Heart left ventricle (tissue), 16 donors: ENCODE measurements at regions not wholly inside any gene's neighbourhood (a gene's known extent, or its start where the extent isn't known, plus 50 kb on each side); places are given as distances from the start of the nearest gene placed in this dataset.

ENCODE experiments used
- ATAC-seq, 4 donors: fragments of 200-7000 bp; cut with Tn5 transposase; one replicate each; pipeline ENCODE4 v1.9.1; 2020 to 2022; ENCODE audit warnings: moderate library complexity in 4 of 4, mild to moderate bottlenecking in 3 of 4, moderate number of reproducible peaks in 1 of 4
- DNase-seq, 5 donors: peaks; one replicate each; pipeline ENCODE4 v3.0.0-alpha.2; 2020
- H3K27ac ChIP-seq, 12 donors: fragments of 200-600 bp; sonication (generic) in 4 of 12; one replicate each; pipeline versions ENCODE4 v1.5.0 to v1.8.0; 2016 to 2022; ENCODE audit warnings: mild to moderate bottlenecking in 2 of 12
- H3K27me3 ChIP-seq, 9 donors: fragments of 200-600 bp; sonication (generic) in 2 of 9; one replicate each; pipeline versions ENCODE4 v1.5.1 to v1.8.0; 2016 to 2022; ENCODE audit warnings: mild to moderate bottlenecking in 3 of 9
- H3K36me3 ChIP-seq, 9 donors: fragments of 200-600 bp; sonication (generic) in 2 of 9; one replicate each; pipeline versions ENCODE4 v1.5.0 to v1.8.0; 2018 to 2022; ENCODE audit warnings: mild to moderate bottlenecking in 2 of 9
- H3K4me1 ChIP-seq, 12 donors: fragments of 200-600 bp; sonication (generic) in 4 of 12; one replicate each; pipeline versions ENCODE4 v1.5.0 to v1.8.0; 2016 to 2022; ENCODE audit warnings: mild to moderate bottlenecking in 3 of 12
- H3K4me3 ChIP-seq, 12 donors: fragments of 200-600 bp; sonication (generic) in 4 of 12; one replicate each; pipeline versions ENCODE4 v1.5.0 to v1.8.0; 2017 to 2022; ENCODE audit warnings: mild to moderate bottlenecking in 9 of 12, moderate library complexity in 4 of 12
- H3K9me3 ChIP-seq, 12 donors: fragments of 200-600 bp; sonication (generic) in 4 of 12; one replicate each; pipeline versions ENCODE4 v1.5.0 to v1.8.0; 2016 to 2022; ENCODE audit warnings: mild to moderate bottlenecking in 1 of 12
- POLR2A ChIP-seq, 2 donors: fragments of 450-650 bp; IDR thresholded peaks; one replicate each; pipeline ENCODE4 v1.6.1; 2017; ENCODE audit warnings: antibody characterized with exemption in 2 of 2, mild to moderate bottlenecking in 2 of 2, moderate library complexity in 2 of 2
- WGBS, 4 donors: extraction: QIAGEN DNeasy Blood & Tissue Kit in 2 of 4; methylation state at CpG; one replicate each; pipeline versions ENCODE4 v1.1.5 to v1.1.7; 2013 to 2018; 5-methylcytosine and 5-hydroxymethylcytosine counted together
- intact Hi-C, 10 donors: fragments of 100-400 bp; cut with DNase I; formaldehyde crosslinking; loops; one replicate each; pipeline versions ENCODE4 v1.11.1 to v1.14.2; 2022
- TF ChIP-seq, protein P1 (sequence below), 12 donors: fragments of 200-600 bp; sonication (generic) in 4 of 12; IDR thresholded peaks; one replicate each; pipeline versions ENCODE4 v1.5.0 to v1.8.0; 2018 to 2022; ENCODE audit warnings: antibody characterized with exemption in 12 of 12, mild to moderate bottlenecking in 5 of 12
- donor health status: ischemic (EF 13 %, LVEDD 7.1; RV severe dilation, severe dysfunction).
- donor health status: healthy with polysubstance abuse.
- donor health status: DM: no; HTN: yes; CAD: no.
- donor health status: DM: no; HTN: no; CAD: no.
- donor health status: ischemic (EF 25% LVEDD 6.9; RV normal size, moderate dysfunction).
- donor health status: ischemic (EF 25% LVEDD 5.7; RV mildly dilated, moderate dysfunction).
- donor health status: healthy.
- donor health status: DM: yes; HTN: yes; CAD: no.
- donor health status: ischemic (EF 35%, LVEDD 5.7; RV mildly dilated, moderate dysfunction).
- donor health status: nonischemic (EF 11% LVEDD 7.7; RV severe dilation, severe dysfunction).
- donor health status: DM: yes; HTN: yes; CAD: no.
- donor health status: PGD.
- donor health status: ischemic (EF 29% LVEDD 5.4; RV normal size, mild dysfunction).
- donor health status: nonischemic (EF 23%, LVEDD 6.1; RV moderate dilation, normal function).

DNA sequence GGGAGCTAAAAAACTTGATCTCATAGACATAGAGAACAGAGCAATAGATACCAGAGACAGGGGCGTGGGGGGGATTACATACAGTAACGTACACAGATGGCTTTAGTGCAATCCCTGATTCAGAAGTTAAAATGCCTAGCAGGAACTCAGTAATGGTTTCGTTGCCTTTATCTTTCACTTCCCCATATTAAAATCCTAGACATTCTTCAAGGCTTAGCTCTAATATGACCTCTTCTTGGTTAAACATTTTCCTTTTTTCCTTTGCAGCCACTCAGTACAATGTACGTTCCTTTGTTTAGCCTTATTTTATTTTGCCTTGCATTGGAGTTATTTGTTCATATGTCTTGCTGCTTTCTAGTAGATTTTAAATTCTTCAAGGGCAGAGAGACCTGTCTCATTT lies 104.9 kb downstream of the C11orf87 start:
- Histone ChIP-seq H3K27ac (no peak overlapping the region), H3K9me3 (peaks cover 0 to 3% (median 0%) of the 10 kb centered on the region in 12 donors), H3K36me3 (no peaks in the 10 kb centered on the region), H3K27me3 (no peaks in the 10 kb centered on the region), H3K4me3 (no peak overlapping the region), H3K4me1 (no peaks in the 10 kb centered on the region)
- ATAC-seq (no peak), DNase-seq (no peak)
- intact Hi-C loops = no loop called here
- TF ChIP-seq POLR2A (IDR thresholded peaks at IDR 0.05) = no peak
- TF ChIP-seq, protein P1, sequence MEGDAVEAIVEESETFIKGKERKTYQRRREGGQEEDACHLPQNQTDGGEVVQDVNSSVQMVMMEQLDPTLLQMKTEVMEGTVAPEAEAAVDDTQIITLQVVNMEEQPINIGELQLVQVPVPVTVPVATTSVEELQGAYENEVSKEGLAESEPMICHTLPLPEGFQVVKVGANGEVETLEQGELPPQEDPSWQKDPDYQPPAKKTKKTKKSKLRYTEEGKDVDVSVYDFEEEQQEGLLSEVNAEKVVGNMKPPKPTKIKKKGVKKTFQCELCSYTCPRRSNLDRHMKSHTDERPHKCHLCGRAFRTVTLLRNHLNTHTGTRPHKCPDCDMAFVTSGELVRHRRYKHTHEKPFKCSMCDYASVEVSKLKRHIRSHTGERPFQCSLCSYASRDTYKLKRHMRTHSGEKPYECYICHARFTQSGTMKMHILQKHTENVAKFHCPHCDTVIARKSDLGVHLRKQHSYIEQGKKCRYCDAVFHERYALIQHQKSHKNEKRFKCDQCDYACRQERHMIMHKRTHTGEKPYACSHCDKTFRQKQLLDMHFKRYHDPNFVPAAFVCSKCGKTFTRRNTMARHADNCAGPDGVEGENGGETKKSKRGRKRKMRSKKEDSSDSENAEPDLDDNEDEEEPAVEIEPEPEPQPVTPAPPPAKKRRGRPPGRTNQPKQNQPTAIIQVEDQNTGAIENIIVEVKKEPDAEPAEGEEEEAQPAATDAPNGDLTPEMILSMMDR (IDR thresholded peaks at IDR 0.05) = no peak
- WGBS, 4 donors = 63 to 73% (median 68%) methylated on average over 4 of the region's 4 CpGs

DNA sequence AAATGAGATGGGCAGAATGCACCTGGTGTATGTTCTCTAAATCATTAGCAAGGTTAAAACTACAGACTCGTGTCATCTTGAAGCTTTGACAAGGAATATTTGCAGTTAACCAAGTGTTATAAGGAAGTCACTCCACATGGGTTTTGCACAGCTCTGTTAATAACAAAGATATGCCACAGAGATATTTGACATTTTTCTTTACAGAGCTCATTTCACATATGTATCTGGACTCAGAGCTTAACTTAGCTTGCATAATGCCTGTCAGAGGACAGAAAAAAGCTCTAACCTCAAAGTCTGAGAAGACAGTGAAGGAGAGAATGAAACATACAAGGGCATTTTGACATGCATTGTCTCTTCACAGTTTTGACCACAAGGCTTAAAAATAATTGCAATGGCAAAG lies 105.5 kb downstream of the C11orf87 start:
- WGBS, 4 donors = 30 to 53% (median 46%) methylated on average over 1 of the region's 1 CpG
- Histone ChIP-seq H3K4me1 (no peaks in the 10 kb centered on the region), H3K27me3 (no peaks in the 10 kb centered on the region), H3K36me3 (no peaks in the 10 kb centered on the region), H3K27ac (no peak overlapping the region), H3K4me3 (no peak overlapping the region), H3K9me3 (peaks cover 0 to 3% (median 0%) of the 10 kb centered on the region in 12 donors)
- ATAC-seq (no peak), DNase-seq (no peak)
- TF ChIP-seq POLR2A (IDR thresholded peaks at IDR 0.05) = no peak
- TF ChIP-seq, protein P1 (IDR thresholded peaks at IDR 0.05) = no peak
- intact Hi-C loops = no loop called here

DNA sequence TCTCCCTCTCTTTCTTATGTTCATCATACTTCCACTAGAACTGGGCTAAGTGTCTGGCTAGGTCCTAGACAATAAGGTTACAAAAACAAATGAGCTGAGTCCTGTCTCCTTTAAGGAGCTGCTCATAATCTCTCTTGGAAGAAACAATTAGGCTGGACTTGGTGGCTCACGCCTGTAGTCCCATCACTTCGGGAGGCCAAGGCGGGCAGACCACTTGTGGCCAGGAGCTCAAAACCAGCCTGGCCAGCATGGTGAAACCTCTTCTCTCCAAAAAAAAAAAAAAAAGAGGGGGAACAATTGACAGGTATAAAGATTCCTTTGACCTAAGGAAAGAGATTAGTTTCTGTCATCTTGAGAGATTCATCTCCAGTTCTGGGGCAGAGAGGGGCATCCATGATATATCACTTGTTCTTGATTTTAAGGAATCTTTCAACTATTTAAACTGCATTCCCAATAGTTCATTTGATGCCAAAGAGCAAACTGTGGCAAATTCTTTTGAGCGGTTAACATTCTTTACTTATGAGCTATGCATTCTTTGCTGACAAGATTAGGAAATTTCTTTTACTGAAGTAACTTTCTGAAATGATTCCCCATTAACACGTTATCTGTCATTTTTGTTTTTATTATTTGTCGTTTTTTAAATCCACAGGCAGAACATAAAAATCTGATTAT lies 125.5 kb downstream of the C11orf87 start:
- DNase-seq (no peak), ATAC-seq (no peak)
- H3K9me3 ChIP-seq = peaks cover 0 to 19% (median 0%) of the 10 kb centered on the region in 12 donors
- intact Hi-C loops = no loop called here
- H3K4me1 ChIP-seq = no peaks in the 10 kb centered on the region
- TF ChIP-seq, protein P1 (IDR thresholded peaks at IDR 0.05) = no peak
- TF ChIP-seq POLR2A (IDR thresholded peaks at IDR 0.05) = no peak
- 68 to 72% (median 71%) methylated on average over 6 of the region's 6 CpGs for WGBS, 4 donors
- H3K27me3 ChIP-seq = no peaks in the 10 kb centered on the region
- no peak overlapping the region for H3K4me3 ChIP-seq
- no peak overlapping the region for H3K27ac ChIP-seq
- H3K36me3 ChIP-seq = no peaks in the 10 kb centered on the region

DNA sequence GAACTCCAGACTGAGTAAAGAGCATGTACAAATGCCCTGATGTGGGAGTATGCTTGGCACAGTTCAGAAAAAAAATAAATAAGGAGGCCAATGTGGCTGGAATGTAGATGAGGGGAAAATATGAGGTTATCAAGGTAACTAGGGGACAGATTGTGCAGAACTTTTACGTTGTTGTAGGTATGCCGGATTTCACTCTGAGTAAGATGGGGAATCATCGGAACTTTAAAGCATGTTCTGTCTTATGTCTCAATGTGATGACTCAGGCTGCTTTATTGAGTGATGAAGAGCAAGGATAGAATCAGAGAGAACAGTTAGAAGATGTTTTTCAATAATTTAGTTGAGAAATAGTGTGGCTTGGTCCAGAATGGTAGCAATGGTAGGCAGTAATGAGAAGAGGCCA lies 130.4 kb downstream of the C11orf87 start:
- 89 to 95% (median 91%) methylated on average over 3 of the region's 3 CpGs for WGBS, 4 donors
- H3K27me3 ChIP-seq = no peaks in the 10 kb centered on the region
- H3K36me3 ChIP-seq = no peaks in the 10 kb centered on the region
- H3K4me3 ChIP-seq = no peak overlapping the region
- DNase-seq (no peak), ATAC-seq (no peak)
- intact Hi-C loops = no loop called here
- no peak for TF ChIP-seq POLR2A (IDR thresholded peaks at IDR 0.05)
- TF ChIP-seq, protein P1 (IDR thresholded peaks at IDR 0.05) = no peak
- H3K27ac ChIP-seq = no peak overlapping the region
- no peaks in the 10 kb centered on the region for H3K4me1 ChIP-seq
- peaks cover 0 to under 1% (median 0%) of the 10 kb centered on the region in 12 donors for H3K9me3 ChIP-seq
